NCI-H82 treated with DMSO at 0.1 percent for 48 hours (cell line): ENCODE measurements at regions not wholly inside any gene's neighbourhood (a gene's known extent, or its start where the extent isn't known, plus 50 kb on each side); places are given as distances from the start of the nearest gene placed in this dataset.

Source experiments
- DNase-seq: peaks from one replicate; lab custom pipeline; 2025; ENCODE audit not compliant: unreplicated experiment; lab: John Stamatoyannopoulos, UW

- DNase-seq = no peak
These were observed 127.5 kb upstream of the CDH13 start for GRCh38 chr16:82499302-82499701.

GRCh38 chr16:82497139-82497538, 129.6 kb upstream of the CDH13 start:
- DNase-seq = no peak

- no peak for DNase-seq
These were observed 138.3 kb upstream of the CDH13 start for GRCh38 chr16:82488460-82488859.

GRCh38 chr16:82481455-82481854, 145.3 kb upstream of the CDH13 start:
- DNase-seq = no peak

GRCh38 chr16:82476786-82477185, 150.0 kb upstream of the CDH13 start:
- DNase-seq = no peak

- no peak for DNase-seq
These were observed 156.1 kb upstream of the CDH13 start for GRCh38 chr16:82470620-82471152.

GRCh38 chr16:82470016-82470415, 156.8 kb upstream of the CDH13 start:
- no peak for DNase-seq

- DNase-seq = no peak
These were observed 162.6 kb upstream of the CDH13 start for GRCh38 chr16:82464187-82464586.

- no peak for DNase-seq
These were observed 166.0 kb upstream of the CDH13 start for GRCh38 chr16:82460766-82461165.

- DNase-seq = no peak
These were observed 167.1 kb upstream of the CDH13 start for GRCh38 chr16:82459580-82460256.

GRCh38 chr16:82456683-82457082, 170.1 kb upstream of the CDH13 start:
- peak; percentile 0 for DNase-seq

- no peak for DNase-seq
These were observed 172.2 kb upstream of the CDH13 start for GRCh38 chr16:82454566-82454965.

GRCh38 chr16:82454152-82454551, 172.6 kb upstream of the CDH13 start:
- no peak for DNase-seq

- no peak for DNase-seq
These were observed 174.6 kb upstream of the CDH13 start for GRCh38 chr16:82452004-82452756.

GRCh38 chr16:82451449-82451848, 175.3 kb upstream of the CDH13 start:
- no peak for DNase-seq

- no peak for DNase-seq
These were observed 186.4 kb upstream of the CDH13 start for GRCh38 chr16:82440336-82440735.

- DNase-seq = no peak
These were observed 187.0 kb upstream of the CDH13 start for GRCh38 chr16:82439678-82440293.

- no peak for DNase-seq
These were observed 193.7 kb upstream of the CDH13 start for GRCh38 chr16:82433042-82433441.

GRCh38 chr16:82432261-82432660, 194.5 kb upstream of the CDH13 start:
- no peak for DNase-seq

- DNase-seq = no peak
These were observed 201.1 kb upstream of the CDH13 start for GRCh38 chr16:82425661-82426060.

- DNase-seq = no peak
These were observed 204.9 kb upstream of the CDH13 start for GRCh38 chr16:82421851-82422250.

GRCh38 chr16:82419332-82419731, 207.4 kb upstream of the CDH13 start:
- DNase-seq = no peak
